ENCODE measurements at regions not wholly inside any gene's neighbourhood (a gene's known extent, or its start where the extent isn't known, plus 50 kb on each side); places are given as distances from the start of the nearest gene placed in this dataset.

GRCh38 chr19:28257396-28257795, 955.6 kb downstream of the UQCRFS1 start:
- Histone ChIP-seq H3K4me3 (ENCODE audit: low read length) (no peak overlapping the region), H3K4me1 (ENCODE audit: insufficient read depth, low read length) (no peaks in the 10 kb centered on the region), H2AFZ (ENCODE audit: low read depth, low read length) (no peak overlapping the region), H3K27me3 (ENCODE audit: insufficient read depth, low read length) (no peaks in the 10 kb centered on the region), H3K9me3 (ENCODE audit: low read length) (no peaks in the 10 kb centered on the region), H3K36me3 (ENCODE audit: insufficient read depth, low read length) (no peaks in the 10 kb centered on the region)

- no peaks in the 10 kb centered on the region for H3K36me3 ChIP-seq (ENCODE audit: insufficient read depth, low read length)
- no peaks in the 10 kb centered on the region for H3K9me3 ChIP-seq (ENCODE audit: low read length)
- no peaks in the 10 kb centered on the region for H3K4me1 ChIP-seq (ENCODE audit: insufficient read depth, low read length)
- H2AFZ ChIP-seq (ENCODE audit: low read depth, low read length) = no peak overlapping the region
- H3K27me3 ChIP-seq (ENCODE audit: insufficient read depth, low read length) = no peaks in the 10 kb centered on the region
- H3K4me3 ChIP-seq (ENCODE audit: low read length) = no peak overlapping the region
Observed at GRCh38 chr19:28247243-28247642, 965.7 kb downstream of the UQCRFS1 start.

GRCh38 chr19:28245937-28246336, 967.0 kb downstream of the UQCRFS1 start:
- Histone ChIP-seq H3K27me3 (ENCODE audit: insufficient read depth, low read length) (no peaks in the 10 kb centered on the region), H3K9me3 (ENCODE audit: low read length) (no peaks in the 10 kb centered on the region), H2AFZ (ENCODE audit: low read depth, low read length) (no peak overlapping the region)

DNA sequence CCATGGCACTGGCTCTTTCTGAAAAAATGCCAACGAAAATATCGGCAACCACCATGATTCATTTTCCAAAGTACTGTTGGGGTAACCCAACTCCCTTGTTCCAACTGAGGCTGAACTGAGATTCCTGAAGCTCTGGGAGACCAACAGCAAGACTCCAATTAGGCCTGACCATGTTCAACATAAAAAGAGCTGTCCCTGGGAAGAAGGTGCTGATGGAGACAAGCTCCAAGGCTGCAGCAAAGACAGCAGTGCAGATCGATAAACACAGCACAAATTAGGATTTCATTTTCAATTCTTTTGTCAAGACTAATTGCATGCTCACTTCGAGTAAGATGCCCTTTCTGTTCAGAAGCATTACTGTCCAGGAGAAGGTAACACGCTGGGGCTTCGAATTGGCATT, 968.0 kb downstream of the UQCRFS1 start:
- Histone ChIP-seq H2AFZ (ENCODE audit: low read depth, low read length) (no peak overlapping the region), H3K9me3 (ENCODE audit: low read length) (no peaks in the 10 kb centered on the region), H3K36me3 (ENCODE audit: insufficient read depth, low read length) (no peaks in the 10 kb centered on the region), H3K4me3 (ENCODE audit: low read length) (no peak overlapping the region), H3K4me1 (ENCODE audit: insufficient read depth, low read length) (no peaks in the 10 kb centered on the region), H3K27me3 (ENCODE audit: insufficient read depth, low read length) (no peaks in the 10 kb centered on the region)

More at GRCh38 chr19:28245937-28246336, 967.0 kb downstream of the UQCRFS1 start:
- H3K4me3 ChIP-seq (ENCODE audit: low read length) = no peak overlapping the region
- no peaks in the 10 kb centered on the region for H3K36me3 ChIP-seq (ENCODE audit: insufficient read depth, low read length)
- H3K4me1 ChIP-seq (ENCODE audit: insufficient read depth, low read length) = no peaks in the 10 kb centered on the region

DNA sequence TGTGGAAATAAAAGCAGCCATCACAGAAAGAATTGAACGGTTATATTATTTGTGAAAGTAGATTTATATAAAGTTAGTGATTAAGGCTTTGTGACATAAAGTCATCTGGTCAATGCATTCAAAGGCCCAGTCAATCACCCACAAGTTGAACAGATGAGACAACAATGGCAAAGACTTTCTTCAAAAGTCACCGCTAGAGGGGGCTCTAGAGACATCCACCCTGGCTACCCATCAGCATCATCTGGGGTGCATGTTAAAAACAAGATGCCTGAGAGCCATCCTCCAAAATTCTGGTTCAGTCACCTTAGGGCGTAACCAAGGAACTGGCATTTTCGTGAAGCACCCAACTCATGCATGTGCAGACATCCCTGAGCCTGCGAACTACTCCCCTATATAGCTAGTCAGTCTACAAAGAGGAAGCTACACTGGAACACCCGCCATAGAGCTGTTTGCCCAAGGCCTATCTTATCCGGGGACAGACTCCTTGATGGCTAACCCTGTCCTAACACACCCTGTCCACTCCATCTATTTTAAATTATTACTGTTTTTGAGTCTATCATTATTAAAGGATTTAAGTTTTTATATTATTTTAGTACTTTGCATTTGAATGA, 970.5 kb downstream of the UQCRFS1 start:
- Histone ChIP-seq H3K27me3 (ENCODE audit: insufficient read depth, low read length) (no peaks in the 10 kb centered on the region), H3K9me3 (ENCODE audit: low read length) (no peaks in the 10 kb centered on the region), H3K4me3 (ENCODE audit: low read length) (no peak overlapping the region), H2AFZ (ENCODE audit: low read depth, low read length) (no peak overlapping the region), H3K36me3 (ENCODE audit: insufficient read depth, low read length) (no peaks in the 10 kb centered on the region), H3K4me1 (ENCODE audit: insufficient read depth, low read length) (no peaks in the 10 kb centered on the region)

DNA sequence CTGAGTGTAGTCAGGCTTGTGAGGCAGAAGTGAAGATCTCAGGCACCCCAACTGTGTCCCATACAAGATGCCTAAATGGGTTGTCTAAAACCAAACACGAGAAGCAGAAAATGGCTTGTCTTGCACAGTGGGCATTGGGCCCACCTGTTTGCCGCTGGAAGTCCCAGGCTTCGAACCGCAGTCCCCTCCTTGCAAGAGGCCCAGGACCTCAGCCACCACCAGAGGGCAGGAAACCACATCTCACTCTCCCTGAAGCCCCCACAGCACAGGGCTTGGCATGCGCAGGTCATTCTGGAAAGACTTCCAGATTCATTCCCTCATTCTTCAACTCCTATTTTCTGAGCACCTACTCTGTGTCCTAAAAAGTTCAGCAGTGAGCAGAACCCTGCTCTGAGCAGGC, 973.7 kb downstream of the UQCRFS1 start:
- Histone ChIP-seq H3K9me3 (ENCODE audit: low read length) (no peaks in the 10 kb centered on the region), H3K4me3 (ENCODE audit: low read length) (no peak overlapping the region), H3K4me1 (ENCODE audit: insufficient read depth, low read length) (no peaks in the 10 kb centered on the region), H3K27me3 (ENCODE audit: insufficient read depth, low read length) (no peaks in the 10 kb centered on the region), H3K36me3 (ENCODE audit: insufficient read depth, low read length) (no peaks in the 10 kb centered on the region), H2AFZ (ENCODE audit: low read depth, low read length) (no peak overlapping the region)

- Histone ChIP-seq H3K27me3 (ENCODE audit: insufficient read depth, low read length) (no peaks in the 10 kb centered on the region), H2AFZ (ENCODE audit: low read depth, low read length) (no peak overlapping the region), H3K4me3 (ENCODE audit: low read length) (no peak overlapping the region), H3K36me3 (ENCODE audit: insufficient read depth, low read length) (no peaks in the 10 kb centered on the region), H3K9me3 (ENCODE audit: low read length) (no peaks in the 10 kb centered on the region), H3K4me1 (ENCODE audit: insufficient read depth, low read length) (no peaks in the 10 kb centered on the region)
Observed at GRCh38 chr19:28238270-28238820, 974.6 kb downstream of the UQCRFS1 start.

- Histone ChIP-seq H3K27me3 (ENCODE audit: insufficient read depth, low read length) (no peaks in the 10 kb centered on the region), H2AFZ (ENCODE audit: low read depth, low read length) (no peak overlapping the region), H3K36me3 (ENCODE audit: insufficient read depth, low read length) (no peaks in the 10 kb centered on the region), H3K9me3 (ENCODE audit: low read length) (no peaks in the 10 kb centered on the region), H3K4me1 (ENCODE audit: insufficient read depth, low read length) (no peaks in the 10 kb centered on the region), H3K4me3 (ENCODE audit: low read length) (no peak overlapping the region)
Observed at GRCh38 chr19:28235606-28236125, 977.3 kb downstream of the UQCRFS1 start.

DNA sequence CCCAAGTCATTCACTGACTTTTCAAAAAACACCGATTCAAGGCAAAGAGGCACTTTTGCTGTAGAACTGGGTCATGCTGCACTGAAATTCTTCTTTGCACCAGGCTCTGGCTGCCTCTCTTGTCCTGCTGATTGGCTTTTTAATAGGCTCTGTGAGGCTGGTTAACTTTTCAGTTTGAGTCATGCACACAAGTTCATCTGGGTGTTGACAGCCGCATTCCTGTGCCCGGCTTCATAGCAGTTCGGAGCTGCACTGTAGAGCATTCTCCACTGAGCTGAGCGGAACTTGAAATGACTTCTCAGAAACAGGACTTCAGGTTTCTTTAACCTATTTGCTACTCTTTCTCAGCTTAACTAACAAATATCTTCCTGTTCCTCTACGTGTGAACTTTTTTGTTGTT, 978.3 kb downstream of the UQCRFS1 start:
- Histone ChIP-seq H3K9me3 (ENCODE audit: low read length) (no peaks in the 10 kb centered on the region), H3K36me3 (ENCODE audit: insufficient read depth, low read length) (no peaks in the 10 kb centered on the region), H3K27me3 (ENCODE audit: insufficient read depth, low read length) (no peaks in the 10 kb centered on the region), H3K4me1 (ENCODE audit: insufficient read depth, low read length) (no peaks in the 10 kb centered on the region), H3K4me3 (ENCODE audit: low read length) (no peak overlapping the region), H2AFZ (ENCODE audit: low read depth, low read length) (no peak overlapping the region)

DNA sequence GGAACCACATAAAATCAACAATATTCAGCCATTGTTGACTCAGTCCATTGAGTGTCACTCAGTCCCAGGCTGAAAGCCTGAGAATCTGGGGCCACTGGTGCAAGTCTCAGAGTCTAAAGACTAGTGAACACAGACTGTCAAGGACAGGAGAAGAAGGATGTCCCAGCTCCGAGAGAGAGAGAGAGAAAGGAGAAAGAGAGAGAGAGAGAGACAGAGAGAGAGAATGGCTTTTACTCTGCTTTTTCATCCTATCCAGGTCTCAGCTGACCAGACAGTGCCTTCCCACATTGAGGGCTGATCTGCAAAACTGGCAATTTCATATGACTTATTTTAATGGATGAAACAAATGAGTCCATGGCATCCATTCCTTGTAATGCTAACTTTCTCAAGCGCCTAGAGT, 984.1 kb downstream of the UQCRFS1 start:
- Histone ChIP-seq H2AFZ (ENCODE audit: low read depth, low read length) (no peak overlapping the region), H3K4me1 (ENCODE audit: insufficient read depth, low read length) (no peaks in the 10 kb centered on the region), H3K4me3 (ENCODE audit: low read length) (no peak overlapping the region), H3K36me3 (ENCODE audit: insufficient read depth, low read length) (no peaks in the 10 kb centered on the region), H3K9me3 (ENCODE audit: low read length) (no peaks in the 10 kb centered on the region), H3K27me3 (ENCODE audit: insufficient read depth, low read length) (no peaks in the 10 kb centered on the region)

GRCh38 chr19:28224441-28224840, 988.5 kb downstream of the UQCRFS1 start:
- no peaks in the 10 kb centered on the region for H3K27me3 ChIP-seq (ENCODE audit: insufficient read depth, low read length)

DNA sequence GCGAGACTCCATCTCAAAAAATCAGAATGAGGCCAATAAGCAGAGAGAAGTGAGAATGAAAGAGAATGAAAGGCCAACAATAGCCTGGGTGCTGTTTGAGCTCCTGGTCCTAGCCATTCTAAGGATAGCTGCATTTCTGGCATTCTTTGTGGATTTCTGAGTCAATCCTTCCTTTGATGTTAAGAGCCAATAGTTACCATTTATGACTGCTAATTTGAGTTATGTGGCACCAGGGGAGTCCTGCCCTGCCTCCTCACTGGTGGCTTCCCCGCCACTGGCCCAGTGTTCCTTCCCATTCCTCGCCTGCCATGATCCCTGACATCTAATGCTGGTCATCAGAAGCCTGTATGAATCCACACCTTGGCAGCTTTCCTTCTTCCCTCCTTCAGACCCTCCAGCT, 991.2 kb downstream of the UQCRFS1 start:
- no peak overlapping the region for H2AFZ ChIP-seq (ENCODE audit: low read depth, low read length)
- no peak overlapping the region for H3K4me3 ChIP-seq (ENCODE audit: low read length)
- H3K4me1 ChIP-seq (ENCODE audit: insufficient read depth, low read length) = no peaks in the 10 kb centered on the region
- no peaks in the 10 kb centered on the region for H3K36me3 ChIP-seq (ENCODE audit: insufficient read depth, low read length)
- no peaks in the 10 kb centered on the region for H3K27me3 ChIP-seq (ENCODE audit: insufficient read depth, low read length)
- no peaks in the 10 kb centered on the region for H3K9me3 ChIP-seq (ENCODE audit: low read length)

More at GRCh38 chr19:28224441-28224840, 988.5 kb downstream of the UQCRFS1 start:
- H3K4me3 ChIP-seq (ENCODE audit: low read length) = no peak overlapping the region
- H3K9me3 ChIP-seq (ENCODE audit: low read length) = no peaks in the 10 kb centered on the region
- H3K4me1 ChIP-seq (ENCODE audit: insufficient read depth, low read length) = no peaks in the 10 kb centered on the region
- H3K36me3 ChIP-seq (ENCODE audit: insufficient read depth, low read length) = no peaks in the 10 kb centered on the region
- H2AFZ ChIP-seq (ENCODE audit: low read depth, low read length) = no peak overlapping the region

- no peak overlapping the region for H2AFZ ChIP-seq (ENCODE audit: low read depth, low read length)
- no peaks in the 10 kb centered on the region for H3K36me3 ChIP-seq (ENCODE audit: insufficient read depth, low read length)
- no peaks in the 10 kb centered on the region for H3K27me3 ChIP-seq (ENCODE audit: insufficient read depth, low read length)
- H3K4me3 ChIP-seq (ENCODE audit: low read length) = no peak overlapping the region
- no peaks in the 10 kb centered on the region for H3K4me1 ChIP-seq (ENCODE audit: insufficient read depth, low read length)
- no peaks in the 10 kb centered on the region for H3K9me3 ChIP-seq (ENCODE audit: low read length)
Observed at GRCh38 chr19:28218728-28219127, 994.2 kb downstream of the UQCRFS1 start.

DNA sequence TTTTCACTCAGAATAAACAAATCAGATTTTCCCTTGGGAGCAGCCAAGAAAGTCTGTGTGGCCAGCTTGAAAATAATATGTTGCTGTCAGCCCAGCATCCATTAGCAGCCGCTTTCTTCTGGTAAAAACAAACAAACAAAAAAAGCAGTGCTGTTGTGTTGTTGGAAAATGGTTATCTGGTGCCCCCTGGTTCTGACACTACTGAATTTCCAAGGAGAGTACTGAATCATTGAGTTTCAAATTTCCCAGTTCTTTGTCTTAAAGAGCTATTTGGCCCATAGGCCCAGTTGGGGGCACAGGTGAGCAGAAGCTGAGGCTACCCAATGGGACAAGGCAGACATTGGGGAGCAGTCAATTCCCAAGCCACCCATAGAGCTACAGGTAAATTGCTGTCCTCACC, 995.9 kb downstream of the UQCRFS1 start:
- no peaks in the 10 kb centered on the region for H3K27me3 ChIP-seq (ENCODE audit: insufficient read depth, low read length)
- H3K9me3 ChIP-seq (ENCODE audit: low read length) = no peaks in the 10 kb centered on the region
- no peaks in the 10 kb centered on the region for H3K36me3 ChIP-seq (ENCODE audit: insufficient read depth, low read length)
- no peaks in the 10 kb centered on the region for H3K4me1 ChIP-seq (ENCODE audit: insufficient read depth, low read length)
- no peak overlapping the region for H2AFZ ChIP-seq (ENCODE audit: low read depth, low read length)
- no peak overlapping the region for H3K4me3 ChIP-seq (ENCODE audit: low read length)

Data from neuron (in vitro differentiated cells).